ENCODE measurements at regions not wholly inside any gene's neighbourhood (a gene's known extent, or its start where the extent isn't known, plus 50 kb on each side); places are given as distances from the start of the nearest gene placed in this dataset.

GRCh38 chr15:38625886-38626285 lies 61.3 kb upstream of the RASGRP1 start:
- no peak for TF ChIP-seq CTCF (IDR thresholded peaks at IDR 0.05 in 4 of 5, conservative IDR thresholded peaks at IDR 0.05 in 1 of 5)
- TF ChIP-seq POLR2A (IDR thresholded peaks at IDR 0.05), result no peak
